ENCODE measurements at regions not wholly inside any gene's neighbourhood (a gene's known extent, or its start where the extent isn't known, plus 50 kb on each side); places are given as distances from the start of the nearest gene placed in this dataset.
"Not testable (repeated sequence)": the region's sequence is repeated elsewhere in the genome, so short reads cannot be mapped to it uniquely, and the experiment has no call there.

DNA sequence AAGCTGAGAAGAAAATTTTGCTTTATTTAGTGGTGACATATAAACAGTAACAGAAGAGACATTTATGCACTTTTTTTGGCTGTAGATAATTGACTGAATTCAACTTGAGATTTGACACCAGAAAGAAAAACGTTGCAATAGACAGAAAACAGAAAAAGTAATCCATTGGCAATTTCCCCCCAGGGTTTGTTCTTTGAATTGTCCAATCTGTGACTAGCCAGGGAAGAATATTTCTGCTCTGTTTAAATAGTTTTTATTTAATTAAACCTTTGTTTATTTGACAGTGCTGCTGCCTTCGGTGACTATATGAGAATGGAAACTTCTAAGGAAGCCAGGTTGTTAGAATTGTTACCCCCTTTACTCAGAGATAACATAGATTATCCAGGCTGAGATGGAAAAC lies 210.6 kb downstream of the DEPDC1B start:
- no peak for DNase-seq (ENCODE audit: low read depth, low spot score)

DNA sequence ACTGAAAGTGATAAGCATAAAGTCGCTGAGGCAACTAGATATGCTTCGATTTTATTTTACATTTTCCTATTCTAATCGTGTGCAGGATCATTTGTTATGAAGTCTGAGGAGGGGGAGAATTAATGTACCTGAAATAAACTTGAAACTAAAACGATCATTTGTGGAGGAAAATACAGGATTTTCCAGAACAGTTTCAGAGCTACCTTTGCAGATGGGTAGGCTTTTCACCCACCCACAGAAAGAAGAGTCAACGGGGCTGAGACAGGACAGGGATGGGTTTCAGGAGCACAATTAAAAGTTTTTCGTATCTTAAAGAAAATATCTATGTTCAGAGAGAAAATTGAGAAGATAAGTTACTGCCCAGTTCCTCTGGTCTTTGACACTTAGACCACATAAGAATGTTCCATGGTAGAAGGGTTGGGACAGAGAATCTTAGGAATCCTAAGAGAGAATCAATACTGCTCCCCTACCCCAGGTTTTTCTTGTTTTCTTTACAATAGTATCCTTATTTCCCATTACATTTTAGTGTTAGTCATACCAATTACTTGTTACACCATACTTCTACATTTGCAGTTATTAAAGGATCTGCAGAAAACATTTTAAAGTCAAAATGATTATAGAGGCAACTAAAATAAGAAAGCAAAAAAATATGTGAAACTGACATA lies 211.4 kb downstream of the DEPDC1B start:
- no peak for DNase-seq (ENCODE audit: low read depth, low spot score)

DNA sequence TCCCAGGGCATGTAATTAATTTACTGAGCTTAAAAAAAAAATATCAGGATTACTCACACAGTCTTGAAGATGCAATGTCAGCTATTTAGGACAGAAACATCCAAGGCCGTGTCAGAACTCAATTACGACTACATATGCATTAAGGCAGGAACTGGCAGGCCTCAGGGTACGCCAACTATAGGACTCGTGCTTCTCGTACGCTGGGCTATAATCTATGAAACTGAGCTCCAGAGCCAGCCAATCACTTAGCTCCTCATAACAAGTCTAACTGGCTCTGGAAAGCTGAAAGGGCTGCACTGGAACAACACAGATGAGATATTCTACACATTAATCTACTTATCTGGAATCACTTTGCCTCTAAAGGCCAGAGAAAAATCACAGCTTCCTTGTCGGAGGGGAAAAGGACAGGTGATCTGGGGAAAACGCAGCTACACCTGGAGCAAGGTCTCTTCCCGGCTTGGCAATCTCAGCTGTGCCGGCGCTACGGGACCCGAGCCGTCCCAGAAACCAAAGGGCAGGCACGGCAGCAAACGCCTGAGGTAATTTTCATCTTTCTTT lies 212.0 kb downstream of the DEPDC1B start:
- DNase-seq (ENCODE audit: low read depth, low spot score) = no peak

DNA sequence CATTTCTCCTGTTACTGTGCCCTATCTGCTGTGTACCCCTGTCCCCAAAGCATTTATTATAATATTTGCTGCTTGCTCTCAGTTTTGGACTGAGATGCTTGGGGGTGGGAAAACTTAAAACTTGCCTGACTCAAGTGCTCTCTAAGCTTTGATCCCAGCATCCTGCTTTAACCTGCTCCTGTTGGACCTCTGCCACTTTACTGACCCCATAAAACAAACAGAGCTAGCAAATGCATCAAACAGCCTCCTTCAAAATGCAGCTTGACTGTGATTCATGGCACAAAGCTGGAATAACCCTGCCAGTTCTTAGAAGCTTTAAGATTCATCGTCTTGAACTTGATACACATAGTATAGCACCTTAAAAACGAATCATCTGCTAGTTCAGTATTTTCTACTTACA lies 212.5 kb downstream of the DEPDC1B start:
- DNase-seq (ENCODE audit: low read depth, low spot score) = peak; percentile 28

DNA sequence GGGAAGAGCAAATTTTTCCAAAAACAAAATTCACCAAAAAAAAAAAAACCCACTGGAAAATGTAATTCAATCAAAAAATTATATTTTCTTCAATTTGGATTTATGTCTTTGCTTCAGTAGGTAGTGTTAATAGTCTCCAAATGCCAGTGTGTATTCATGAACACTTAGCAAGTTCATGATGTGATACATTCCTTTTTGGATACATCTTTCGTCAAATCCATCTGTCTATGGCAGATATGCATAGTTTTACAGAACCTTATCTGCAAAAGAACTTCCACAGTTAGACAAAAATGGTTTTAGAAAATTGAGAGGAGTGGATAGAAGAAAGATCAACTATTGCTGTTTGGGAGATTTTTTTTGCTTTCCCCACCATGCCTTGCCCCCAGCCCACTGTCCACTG lies 214.6 kb downstream of the DEPDC1B start:
- no peak for DNase-seq (ENCODE audit: low read depth, low spot score)

DNA sequence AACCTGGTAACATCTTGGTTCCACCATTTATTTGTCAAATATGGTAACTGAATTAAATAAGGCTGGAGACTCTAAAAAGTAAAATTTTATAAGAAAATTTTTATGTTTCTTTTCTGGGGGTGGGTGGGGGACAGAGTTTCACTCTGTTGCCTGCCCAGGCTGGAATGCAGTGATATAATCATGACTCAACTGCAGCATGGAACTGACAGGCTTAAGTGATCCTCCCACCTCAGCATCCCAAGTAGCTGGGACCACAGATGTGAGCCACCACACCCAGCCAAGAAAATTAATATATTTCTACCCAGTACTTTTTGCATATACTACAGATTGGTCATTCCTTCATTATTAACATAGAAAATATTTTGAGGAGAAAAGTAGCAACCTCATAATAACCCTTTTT lies 216.9 kb downstream of the DEPDC1B start:
- DNase-seq (ENCODE audit: low read depth, low spot score) = no peak

DNA sequence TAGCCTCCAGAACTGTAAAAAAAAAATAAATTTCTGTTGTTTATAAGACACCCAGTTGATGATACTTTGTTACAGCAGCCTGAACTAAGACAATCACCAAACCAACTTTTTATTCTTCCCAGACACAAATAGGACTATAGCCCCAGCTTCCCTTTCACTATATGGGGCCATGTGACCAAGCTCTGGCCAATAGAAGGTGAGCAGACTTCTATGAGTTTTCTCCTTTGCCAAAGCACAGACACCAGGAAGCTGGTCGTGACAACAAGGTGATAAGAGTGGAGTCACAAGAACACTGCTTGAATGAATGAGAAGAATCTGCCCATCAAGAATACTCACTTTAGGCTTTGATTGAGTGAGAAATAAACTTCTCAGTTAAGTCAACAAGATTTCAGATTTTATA lies 217.7 kb downstream of the DEPDC1B start:
- no peak for DNase-seq (ENCODE audit: low read depth, low spot score)

DNA sequence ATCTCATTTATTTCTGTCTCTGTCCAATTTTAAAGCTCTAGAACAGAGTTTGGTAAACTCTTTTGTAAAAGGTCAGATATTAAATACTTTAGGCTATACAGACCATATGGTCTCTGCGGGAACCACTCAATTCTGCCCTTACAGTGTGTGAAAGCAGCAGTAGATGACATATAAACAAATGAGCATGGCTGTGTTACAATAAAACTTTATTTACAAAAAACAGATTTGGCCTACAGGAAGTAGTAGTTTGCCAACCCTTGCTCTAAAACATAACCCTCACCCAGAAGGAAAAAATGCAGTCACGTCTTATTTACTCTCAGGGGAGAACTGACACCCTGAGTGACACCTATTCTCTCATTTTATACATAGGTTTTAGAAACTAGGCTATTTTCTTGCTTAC lies 220.4 kb downstream of the DEPDC1B start:
- no peak for DNase-seq (ENCODE audit: low read depth, low spot score)

DNA sequence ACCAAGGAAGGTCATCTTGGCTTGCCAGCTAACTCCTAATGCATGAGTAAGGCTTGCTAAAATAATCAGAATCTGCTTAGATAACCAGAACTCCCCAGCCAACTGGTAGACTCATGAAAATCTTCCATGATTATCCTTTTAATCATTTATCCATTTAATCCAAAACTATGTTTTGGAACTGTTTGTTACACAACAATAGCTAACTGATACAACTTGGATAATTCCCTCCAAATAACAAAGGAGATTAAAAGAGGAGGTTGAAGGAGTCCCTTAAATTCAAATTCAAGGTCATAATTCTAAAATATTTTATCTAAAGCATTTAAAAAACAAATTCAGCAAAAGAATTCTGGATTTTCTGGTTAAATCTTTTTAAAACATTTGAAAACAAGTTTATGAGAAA lies 222.1 kb downstream of the DEPDC1B start:
- no peak for DNase-seq (ENCODE audit: low read depth, low spot score)

DNA sequence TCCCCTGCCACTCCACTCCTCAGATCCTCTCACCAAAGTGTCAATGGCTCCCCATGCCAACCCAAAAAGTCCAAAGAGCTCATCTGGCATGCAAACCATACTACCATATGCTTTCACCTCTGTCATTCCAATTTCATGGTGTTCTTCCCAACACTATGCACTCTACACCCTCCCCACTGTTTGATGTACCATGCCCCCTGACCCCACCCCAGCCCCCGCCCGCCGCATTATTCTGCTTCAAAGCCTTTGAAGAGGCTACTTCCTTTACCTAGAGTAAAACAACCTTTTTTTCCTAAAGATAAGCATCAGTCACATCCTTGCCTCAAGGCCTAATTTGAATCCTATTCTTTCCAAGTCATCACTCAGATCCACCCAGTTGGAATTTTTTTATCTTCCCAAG lies 226.3 kb downstream of the DEPDC1B start:
- DNase-seq (ENCODE audit: low read depth, low spot score) = no peak

DNA sequence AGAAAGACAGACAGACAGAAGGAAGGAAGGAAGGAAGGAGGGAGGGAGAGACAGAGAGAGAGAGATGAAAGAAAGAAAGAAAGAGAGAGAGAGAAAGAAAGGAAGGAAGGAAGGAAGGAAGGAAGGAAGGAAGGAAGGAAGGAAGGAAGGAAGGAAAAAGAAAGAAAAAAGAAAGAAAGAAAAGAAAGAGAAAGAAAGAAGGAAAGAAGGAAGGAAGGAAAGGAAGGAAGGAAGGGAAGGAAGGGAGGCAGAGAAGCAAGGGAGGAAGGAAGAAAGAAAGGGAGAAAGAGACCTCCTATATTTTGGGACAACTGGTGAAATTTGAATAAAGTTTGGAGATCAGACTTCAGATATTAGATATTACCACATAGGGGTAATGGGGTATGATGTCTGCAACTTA lies 226.9 kb downstream of the DEPDC1B start:
- DNase-seq (ENCODE audit: low read depth, low spot score) = not testable (repeated sequence)

DNA sequence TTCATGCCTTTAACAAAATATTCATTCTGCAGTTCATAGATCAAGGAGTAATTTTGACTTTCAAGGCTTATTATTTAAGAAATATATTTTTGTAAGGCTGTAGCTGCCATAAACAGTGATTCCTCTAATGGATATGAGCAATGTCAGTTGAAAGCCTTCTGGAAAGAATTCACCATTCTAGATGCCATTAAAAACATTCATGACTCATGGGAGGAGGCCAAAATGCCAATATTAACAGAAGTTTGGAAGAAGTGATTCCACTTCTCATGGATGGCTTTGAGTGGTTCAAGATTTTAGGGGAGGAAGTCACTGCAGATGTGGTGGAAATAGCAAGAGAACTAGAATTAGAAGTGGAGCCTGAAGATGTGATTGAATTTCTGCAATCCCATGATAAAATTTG lies 229.1 kb downstream of the DEPDC1B start:
- no peak for DNase-seq (ENCODE audit: low read depth, low spot score)

DNA sequence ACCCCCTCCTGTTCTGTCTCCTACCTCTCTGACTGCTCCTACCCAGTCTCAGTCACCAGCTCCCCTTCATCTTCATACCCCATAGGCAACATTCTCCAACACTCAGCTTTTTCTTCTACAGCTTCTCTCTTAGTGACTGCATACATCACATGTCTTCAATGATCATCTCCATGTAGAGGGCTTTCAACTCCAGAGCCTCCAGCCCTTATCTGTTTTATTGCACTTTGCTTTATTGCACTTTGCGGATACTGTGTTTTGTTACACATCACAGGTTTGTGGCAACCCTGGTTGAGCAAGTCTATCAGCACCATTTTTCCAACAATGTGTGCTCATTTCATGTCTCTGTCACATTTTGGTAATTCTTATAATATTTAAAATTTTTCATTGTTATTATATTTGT lies 230.7 kb downstream of the DEPDC1B start:
- DNase-seq (ENCODE audit: low read depth, low spot score) = no peak

DNA sequence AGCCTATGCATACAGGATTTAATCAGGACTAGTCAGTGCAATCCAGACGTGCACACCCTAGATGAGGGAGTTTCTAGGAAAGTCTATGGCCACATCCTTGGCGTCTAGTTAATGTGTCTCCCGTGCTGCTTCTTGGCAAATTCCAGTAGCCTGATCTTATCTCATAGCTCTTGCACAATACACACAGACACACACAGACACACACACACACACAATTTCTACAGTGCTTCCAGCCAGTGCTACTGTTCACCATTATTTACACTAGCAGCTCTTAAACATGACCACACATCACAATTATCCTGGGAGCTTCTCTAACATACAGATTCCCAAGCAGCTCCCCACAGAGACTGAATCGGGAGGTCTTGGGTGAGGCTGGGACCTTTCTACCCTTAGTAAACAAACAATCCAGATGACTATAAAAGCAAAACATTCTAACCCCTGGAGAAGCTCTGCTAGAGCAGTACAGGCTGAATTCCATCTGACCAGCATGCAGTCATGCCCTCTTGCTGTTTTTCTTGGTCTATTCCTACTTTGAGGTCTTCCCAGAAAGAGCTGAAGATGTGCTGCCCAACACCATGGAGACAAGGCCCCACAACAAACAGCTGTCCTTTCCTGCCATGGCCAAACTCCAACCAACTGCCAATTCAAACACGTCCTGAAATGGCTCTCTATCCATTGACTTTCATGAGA lies 236.6 kb downstream of the DEPDC1B start:
- DNase-seq (ENCODE audit: low read depth, low spot score) = no peak

DNA sequence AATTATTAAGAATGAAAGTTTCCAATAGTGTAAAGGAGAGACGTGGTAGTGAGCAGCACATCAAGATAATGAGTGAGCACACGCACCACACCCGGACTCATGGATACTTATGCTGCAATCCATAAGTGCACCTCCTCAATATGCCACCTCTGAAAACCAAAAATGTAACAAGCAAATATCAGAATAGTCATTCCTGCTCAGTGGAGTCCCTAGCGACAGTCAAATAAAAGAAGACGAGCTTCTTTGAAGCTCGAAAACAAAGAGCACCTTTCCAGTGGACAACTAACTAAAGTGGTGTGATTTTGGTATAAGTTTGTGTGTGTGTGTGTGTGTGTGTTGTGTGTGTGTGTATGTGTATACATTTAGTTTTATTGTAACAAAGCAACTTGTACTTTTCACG lies 241.3 kb downstream of the DEPDC1B start:
- DNase-seq (ENCODE audit: low read depth, low spot score) = no peak

DNA sequence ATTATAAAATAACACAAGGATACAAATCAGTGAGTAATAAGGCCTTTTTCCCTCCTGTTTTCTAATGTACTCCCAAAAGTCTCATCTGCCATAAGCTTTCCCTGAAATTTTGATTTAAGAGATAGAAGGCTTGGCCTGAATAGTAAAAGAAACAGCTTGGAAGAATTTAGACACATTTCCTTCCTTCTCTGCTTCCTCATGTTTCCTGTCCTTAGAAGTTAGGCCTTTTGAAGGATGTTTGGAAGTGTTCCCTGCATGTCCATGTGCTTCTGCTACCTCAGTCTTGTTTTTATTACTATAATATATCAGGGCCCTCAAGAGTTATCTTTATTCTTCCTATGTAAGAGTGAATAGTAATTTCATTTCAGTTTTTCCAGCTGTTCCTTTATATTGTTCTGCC lies 242.7 kb downstream of the DEPDC1B start:
- no peak for DNase-seq (ENCODE audit: low read depth, low spot score)

DNA sequence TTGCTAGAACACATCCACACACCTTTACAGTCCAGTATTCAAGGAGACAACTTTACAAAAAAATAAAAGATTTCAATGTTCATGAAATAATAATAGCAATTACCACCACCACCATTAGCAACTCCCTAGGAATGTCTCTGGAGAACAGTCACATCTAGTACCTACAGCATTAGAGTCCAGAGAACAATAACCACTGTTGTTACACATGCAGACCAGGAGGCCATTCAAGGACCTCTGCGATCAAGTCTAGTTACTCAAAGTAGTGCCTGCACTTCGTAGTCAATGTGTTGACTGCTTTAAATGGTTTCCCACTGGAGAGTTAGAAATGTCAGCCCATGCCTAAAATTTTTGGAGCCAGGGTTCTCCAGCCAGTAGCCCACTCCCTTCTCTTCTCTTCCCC lies 244.4 kb downstream of the DEPDC1B start:
- DNase-seq (ENCODE audit: low read depth, low spot score) = no peak

DNA sequence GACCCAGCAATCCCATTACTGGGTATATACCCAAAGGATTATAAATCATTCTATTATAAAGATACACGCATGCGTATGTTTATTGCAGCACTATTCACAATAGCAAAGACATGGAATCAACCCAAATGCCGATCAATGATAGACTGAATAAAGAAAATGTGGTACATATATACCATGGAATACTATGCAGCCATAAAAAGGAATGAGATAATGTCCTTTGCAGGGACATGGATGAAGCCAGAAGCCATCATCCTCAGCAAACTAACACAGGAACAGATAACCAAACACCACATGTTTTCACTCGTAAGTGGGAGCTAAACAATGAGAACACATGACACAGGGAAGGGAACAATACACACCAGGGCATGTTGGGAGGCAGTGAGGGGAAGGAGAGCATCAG lies 245.7 kb downstream of the DEPDC1B start:
- not testable (repeated sequence) for DNase-seq (ENCODE audit: low read depth, low spot score)

DNA sequence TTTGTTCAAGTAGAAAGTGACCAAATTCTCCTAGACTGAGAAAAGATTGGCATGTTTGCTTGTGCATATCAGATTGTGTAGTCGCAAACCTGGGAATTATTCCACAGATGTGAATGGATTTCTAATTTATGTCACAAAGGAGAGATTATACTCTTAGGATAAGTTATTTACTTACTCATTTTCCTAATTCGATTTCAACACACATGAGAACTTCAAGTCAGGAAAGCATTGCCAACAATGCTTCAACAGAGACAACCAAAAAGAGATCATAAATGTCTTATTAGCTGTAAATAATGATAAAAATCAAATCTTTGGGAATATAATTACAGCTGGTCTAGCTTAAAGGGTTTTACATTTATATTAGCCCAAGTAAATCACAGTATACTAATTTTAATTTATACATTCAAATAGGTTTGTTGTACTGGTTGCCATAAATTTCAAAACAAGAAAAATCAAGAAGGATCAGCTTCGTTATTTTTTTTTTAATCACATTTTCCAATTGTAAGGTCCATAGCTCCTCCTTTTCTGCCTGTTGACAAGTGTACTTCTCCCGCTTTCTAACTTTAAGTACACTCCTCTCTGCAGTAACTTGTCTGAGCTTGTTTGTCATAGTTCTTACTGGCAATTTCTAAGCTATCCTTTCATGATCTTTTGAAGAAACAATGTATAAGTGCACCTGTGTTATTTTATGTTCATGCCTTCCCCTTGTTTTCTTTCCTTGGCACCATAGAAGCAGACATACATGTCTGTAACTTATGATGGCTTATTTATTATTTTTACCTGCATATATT lies 246.6 kb downstream of the DEPDC1B start:
- no peak for DNase-seq (ENCODE audit: low read depth, low spot score)

DNA sequence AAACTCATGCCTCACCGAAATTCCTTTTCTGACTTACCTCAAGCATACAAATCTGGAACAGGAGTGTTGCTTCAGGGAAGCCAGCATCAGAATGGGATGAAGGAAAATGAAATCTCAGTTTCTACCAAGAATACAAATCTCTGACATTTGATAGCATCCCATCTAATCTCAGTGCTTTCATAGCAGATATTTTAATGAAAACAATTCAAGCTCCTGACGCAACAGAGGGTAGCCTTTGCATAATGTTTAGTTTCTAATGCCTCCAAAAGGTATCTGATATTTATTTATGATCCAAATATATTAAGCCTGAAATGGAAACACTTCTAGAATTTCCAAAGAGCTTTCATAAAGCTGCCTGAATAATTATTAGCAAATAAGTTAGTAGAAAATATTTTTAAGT lies 251.4 kb downstream of the DEPDC1B start:
- no peak for DNase-seq (ENCODE audit: low read depth, low spot score)

DNA sequence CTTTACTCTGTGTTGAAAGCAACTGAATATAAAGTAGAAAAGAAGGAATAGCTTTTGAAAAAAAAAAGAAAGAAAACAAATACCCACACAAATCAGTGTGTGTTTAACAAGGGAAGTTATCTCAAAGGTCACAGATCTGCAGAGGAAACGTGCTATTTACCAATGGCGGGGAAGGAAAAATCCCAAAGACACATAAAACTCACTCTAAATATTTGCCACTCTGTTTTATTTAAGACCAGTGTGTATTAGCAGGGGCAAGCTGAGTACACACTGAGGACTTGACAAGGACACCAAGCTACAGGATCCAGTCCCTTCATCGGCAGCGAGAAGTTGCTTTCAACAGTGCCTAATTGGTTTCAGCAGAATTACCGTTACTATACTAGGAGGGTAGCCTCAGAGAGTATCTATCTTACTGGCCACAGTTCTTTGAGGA lies 252.5 kb downstream of the DEPDC1B start:
- no peak for DNase-seq (ENCODE audit: low read depth, low spot score)

DNA sequence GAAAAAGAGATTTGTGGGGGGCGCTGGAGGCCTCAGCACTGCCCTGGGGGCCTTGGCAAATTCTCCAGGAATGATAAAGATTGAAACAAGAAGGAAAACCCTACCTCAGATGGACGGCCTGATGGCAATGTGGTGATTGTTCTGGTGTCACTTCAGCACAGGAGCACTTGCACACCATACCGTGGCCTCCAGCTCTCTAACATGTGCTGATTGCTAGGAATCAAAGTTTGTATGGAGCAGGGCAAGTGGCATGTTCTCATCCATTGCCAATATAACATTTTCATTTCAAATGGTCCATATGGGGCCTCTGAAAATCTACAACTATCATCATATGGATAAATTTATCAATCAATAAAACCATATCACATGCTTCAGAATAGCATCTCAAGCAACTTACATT lies 253.0 kb downstream of the DEPDC1B start:
- DNase-seq (ENCODE audit: low read depth, low spot score) = no peak

DNA sequence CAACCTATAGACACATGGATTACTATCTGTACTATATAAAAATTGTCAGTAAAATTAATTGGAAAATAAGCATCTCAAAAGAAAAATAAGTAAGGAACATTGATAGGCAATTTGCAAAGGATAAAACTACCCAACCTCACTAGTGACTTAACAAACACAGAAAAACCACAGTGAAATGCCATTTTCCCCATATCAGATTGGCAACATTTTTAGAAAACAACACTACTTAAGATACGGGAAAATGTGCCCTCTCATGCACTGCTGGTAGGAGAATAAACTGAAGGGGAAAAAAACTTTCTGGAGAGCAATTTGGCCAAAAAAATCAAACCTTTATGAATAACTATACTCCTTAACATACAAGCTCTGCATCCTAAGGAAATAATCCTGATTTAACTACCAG lies 254.0 kb downstream of the DEPDC1B start:
- no peak for DNase-seq (ENCODE audit: low read depth, low spot score)
